Osteoblast (primary cell): ENCODE measurements at regions not wholly inside any gene's neighbourhood (a gene's known extent, or its start where the extent isn't known, plus 50 kb on each side); places are given as distances from the start of the nearest gene placed in this dataset.
"Not testable (repeated sequence)": the region's sequence is repeated elsewhere in the genome, so short reads cannot be mapped to it uniquely, and the experiment has no call there.

Experiments used
- DNase-seq: peaks from one replicate; pipeline ENCODE4 v3.0.0; 2011; ENCODE audit warnings: low spot score, mixed read lengths; ENCODE audit not compliant: insufficient read length; ENCODE audit errors: missing footprints
- H2AFZ ChIP-seq: 2 replicates; pipeline ENCODE4 v1.6.0; 2011; ENCODE audit warnings: mild to moderate bottlenecking, low read length
- H3K27ac ChIP-seq: 2 replicates; pipeline ENCODE4 v1.5.1; 2011; ENCODE audit warnings: mild to moderate bottlenecking, low read depth, low read length, moderate library complexity
- H3K27me3 ChIP-seq: 2 replicates; pipeline ENCODE4 v1.6.0; 2012; ENCODE audit warnings: mild to moderate bottlenecking, control low read depth, inconsistent platforms, low read length, moderate library complexity; ENCODE audit not compliant: insufficient read depth
- H3K36me3 ChIP-seq: 2 replicates; pipeline ENCODE4 v1.5.1; 2011; ENCODE audit warnings: mild to moderate bottlenecking, low read length, control low read depth, moderate library complexity; ENCODE audit not compliant: insufficient read depth
- H3K4me1 ChIP-seq: 2 replicates; pipeline ENCODE4 v1.5.1; 2011; ENCODE audit warnings: mild to moderate bottlenecking, low read length, control low read depth, moderate library complexity; ENCODE audit not compliant: insufficient read depth
- H3K4me2 ChIP-seq: 2 replicates; pipeline ENCODE4 v1.6.0; 2011; ENCODE audit warnings: mild to moderate bottlenecking, low read length; ENCODE audit not compliant: insufficient read depth
- H3K4me3 ChIP-seq: fragments of 200-600 bp; sonication (generic); 3 replicates; pipeline ENCODE4 v1.5.1; 2012; ENCODE audit warnings: mild to moderate bottlenecking, low read length, inconsistent platforms; ENCODE audit not compliant: insufficient read depth
- H3K79me2 ChIP-seq: 2 replicates; pipeline ENCODE4 v1.6.0; 2012; ENCODE audit warnings: mild to moderate bottlenecking, low read length, control low read depth, inconsistent platforms; ENCODE audit not compliant: insufficient read depth
- H3K9me3 ChIP-seq: 2 replicates; pipeline ENCODE4 v1.5.1; 2011; ENCODE audit warnings: low read depth, low read length, control low read depth
- H4K20me1 ChIP-seq: 2 replicates; pipeline ENCODE4 v1.6.0; 2012; ENCODE audit warnings: mild to moderate bottlenecking, low read length, control low read depth; ENCODE audit not compliant: insufficient read depth
- CTCF ChIP-seq: IDR thresholded peaks from 2 replicates; pipeline ENCODE4 v1.5.1; 2011; ENCODE audit warnings: mild to moderate bottlenecking, low read depth, low read length, moderate library complexity; ENCODE audit errors: extremely low read depth

GRCh38 chr2:17196380-17196779 lies 321.9 kb downstream of the RAD51AP2 start:
- Histone ChIP-seq H4K20me1 (no peaks in the 10 kb centered on the region), H2AFZ (no peak overlapping the region), H3K79me2 (no peaks in the 10 kb centered on the region), H3K27ac (no peak overlapping the region), H3K4me2 (no peak overlapping the region), H3K9me3 (no peaks in the 10 kb centered on the region), H3K4me3 (no peak overlapping the region), H3K27me3 (no peaks in the 10 kb centered on the region), H3K36me3 (no peaks in the 10 kb centered on the region), H3K4me1 (no peaks in the 10 kb centered on the region)
- no peak for TF ChIP-seq CTCF
- no peak for DNase-seq

- H3K9me3 ChIP-seq: no peaks in the 10 kb centered on the region
- DNase-seq: no peak
- no peak overlapping the region for H2AFZ ChIP-seq
Observed at GRCh38 chr2:17195016-17195415, 323.2 kb downstream of the RAD51AP2 start.

GRCh38 chr2:17194083-17194482 lies 324.2 kb downstream of the RAD51AP2 start:
- Histone ChIP-seq H3K9me3 (no peaks in the 10 kb centered on the region), H3K36me3 (no peaks in the 10 kb centered on the region), H4K20me1 (no peaks in the 10 kb centered on the region), H3K4me3 (no peak overlapping the region), H2AFZ (no peak overlapping the region), H3K4me1 (no peaks in the 10 kb centered on the region), H3K79me2 (no peaks in the 10 kb centered on the region), H3K27me3 (no peaks in the 10 kb centered on the region), H3K4me2 (no peak overlapping the region), H3K27ac (no peak overlapping the region)
- no peak for DNase-seq
- no peak for TF ChIP-seq CTCF

More at GRCh38 chr2:17195016-17195415, 323.2 kb downstream of the RAD51AP2 start:
- Histone ChIP-seq H3K36me3 (no peaks in the 10 kb centered on the region), H3K27ac (no peak overlapping the region), H4K20me1 (no peaks in the 10 kb centered on the region), H3K4me1 (no peaks in the 10 kb centered on the region), H3K4me3 (no peak overlapping the region), H3K79me2 (no peaks in the 10 kb centered on the region), H3K4me2 (no peak overlapping the region), H3K27me3 (no peaks in the 10 kb centered on the region)
- no peak for TF ChIP-seq CTCF

- H4K20me1 ChIP-seq, DNase-seq, H3K9me3 ChIP-seq, H3K4me1 ChIP-seq, H3K27me3 ChIP-seq, H2AFZ ChIP-seq, H3K79me2 ChIP-seq, H3K36me3 ChIP-seq, H3K4me2 ChIP-seq, H3K4me3 ChIP-seq, H3K27ac ChIP-seq: not testable (repeated sequence)
Observed at GRCh38 chr2:17193433-17193890, 324.8 kb downstream of the RAD51AP2 start.
